GM12873 (cell line): ENCODE measurements at regions not wholly inside any gene's neighbourhood (a gene's known extent, or its start where the extent isn't known, plus 50 kb on each side); places are given as distances from the start of the nearest gene placed in this dataset.

ENCODE experiments used
- TF ChIP-seq, protein P1 (sequence below): IDR thresholded peaks from 2 replicates; pipeline ENCODE4 v1.5.1; 2012; ENCODE audit warnings: low read depth, mild to moderate bottlenecking, moderate library complexity, low read length, control low read depth; ENCODE audit not compliant: insufficient read depth; ENCODE audit errors: missing control alignments

DNA sequence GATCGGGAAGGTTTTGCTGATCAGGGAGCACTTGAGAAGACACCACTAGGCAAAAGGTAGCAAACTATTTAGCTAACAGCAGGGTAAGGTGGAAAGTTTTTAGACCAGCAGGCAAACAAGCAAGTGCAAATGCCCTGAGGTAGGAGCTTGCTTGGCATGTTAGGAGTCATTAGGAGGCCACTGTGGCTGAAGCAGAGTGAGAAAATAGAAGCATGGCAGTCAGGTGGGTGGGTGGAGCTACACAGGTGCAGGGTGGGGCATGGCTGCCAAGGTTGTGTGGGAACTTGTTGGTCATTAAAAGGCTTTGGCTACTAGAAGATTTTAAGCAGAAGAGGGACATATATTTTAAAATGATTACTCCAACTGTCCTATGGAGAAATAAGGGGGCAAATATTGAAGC, 77.3 kb downstream of the EDN1 start:
- TF ChIP-seq, protein P1, sequence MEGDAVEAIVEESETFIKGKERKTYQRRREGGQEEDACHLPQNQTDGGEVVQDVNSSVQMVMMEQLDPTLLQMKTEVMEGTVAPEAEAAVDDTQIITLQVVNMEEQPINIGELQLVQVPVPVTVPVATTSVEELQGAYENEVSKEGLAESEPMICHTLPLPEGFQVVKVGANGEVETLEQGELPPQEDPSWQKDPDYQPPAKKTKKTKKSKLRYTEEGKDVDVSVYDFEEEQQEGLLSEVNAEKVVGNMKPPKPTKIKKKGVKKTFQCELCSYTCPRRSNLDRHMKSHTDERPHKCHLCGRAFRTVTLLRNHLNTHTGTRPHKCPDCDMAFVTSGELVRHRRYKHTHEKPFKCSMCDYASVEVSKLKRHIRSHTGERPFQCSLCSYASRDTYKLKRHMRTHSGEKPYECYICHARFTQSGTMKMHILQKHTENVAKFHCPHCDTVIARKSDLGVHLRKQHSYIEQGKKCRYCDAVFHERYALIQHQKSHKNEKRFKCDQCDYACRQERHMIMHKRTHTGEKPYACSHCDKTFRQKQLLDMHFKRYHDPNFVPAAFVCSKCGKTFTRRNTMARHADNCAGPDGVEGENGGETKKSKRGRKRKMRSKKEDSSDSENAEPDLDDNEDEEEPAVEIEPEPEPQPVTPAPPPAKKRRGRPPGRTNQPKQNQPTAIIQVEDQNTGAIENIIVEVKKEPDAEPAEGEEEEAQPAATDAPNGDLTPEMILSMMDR = no peak

DNA sequence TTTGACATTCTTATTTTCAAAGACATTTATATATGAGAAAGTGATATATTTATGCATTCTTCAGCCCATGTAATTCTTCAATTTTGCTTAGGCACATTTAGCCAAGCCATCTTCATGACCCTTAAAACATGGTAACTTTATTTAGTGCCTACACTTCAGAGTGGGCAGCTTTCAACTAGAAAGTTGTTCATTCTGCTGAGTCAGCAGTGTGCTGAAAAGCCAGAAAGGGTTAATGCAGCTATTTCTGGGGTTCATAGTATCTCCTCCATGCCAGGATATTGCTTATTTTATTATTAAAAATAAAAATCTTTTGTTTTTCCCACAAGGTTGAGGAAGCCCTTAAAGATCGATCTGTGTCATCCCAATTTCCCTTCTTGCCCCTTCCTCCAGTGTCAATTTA, 79.2 kb downstream of the EDN1 start:
- TF ChIP-seq, protein P1 = no peak

DNA sequence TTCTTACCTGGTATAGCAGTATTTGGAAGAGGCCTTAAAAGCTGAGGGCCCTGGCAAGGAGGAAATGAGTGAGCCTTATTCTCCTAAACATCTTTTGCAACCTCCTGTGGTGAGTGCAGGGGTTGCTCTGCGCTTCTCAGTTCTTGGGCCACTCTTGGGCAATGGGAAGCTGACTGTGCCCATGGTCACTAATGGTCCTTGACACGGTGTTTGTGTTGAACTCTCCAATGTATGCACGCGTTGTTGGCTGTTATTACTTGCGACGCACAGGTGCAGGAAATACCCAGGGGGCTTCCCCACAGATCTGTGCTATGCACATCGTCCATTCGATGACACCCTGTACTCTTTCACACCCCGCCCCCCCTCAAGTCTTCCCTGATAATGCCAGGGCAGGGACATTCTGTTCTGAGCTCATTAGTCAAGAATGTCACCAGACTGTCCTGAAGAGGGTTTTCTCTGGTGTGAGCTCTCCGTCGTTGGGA, 79.7 kb downstream of the EDN1 start:
- TF ChIP-seq, protein P1 = peak; percentile 26

DNA sequence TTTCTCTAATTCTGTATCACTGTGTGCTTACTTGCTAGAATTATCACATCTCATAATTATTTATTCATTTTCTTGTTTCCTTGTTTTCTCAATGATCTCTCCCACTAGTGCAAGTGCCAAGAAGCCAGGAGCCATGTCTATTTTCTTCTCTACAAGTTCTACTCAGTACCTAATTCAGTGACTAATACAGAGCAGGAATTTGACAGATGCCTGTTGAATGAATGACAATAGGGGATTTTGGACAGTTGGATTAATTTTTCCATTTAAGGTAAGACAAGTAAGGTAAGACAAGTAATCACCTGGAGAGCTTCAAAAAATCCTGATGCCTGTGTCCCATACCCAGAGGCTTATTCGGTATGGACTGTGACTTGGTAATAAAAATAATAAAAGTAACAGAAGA, 81.0 kb downstream of the EDN1 start:
- TF ChIP-seq, protein P1 = no peak

DNA sequence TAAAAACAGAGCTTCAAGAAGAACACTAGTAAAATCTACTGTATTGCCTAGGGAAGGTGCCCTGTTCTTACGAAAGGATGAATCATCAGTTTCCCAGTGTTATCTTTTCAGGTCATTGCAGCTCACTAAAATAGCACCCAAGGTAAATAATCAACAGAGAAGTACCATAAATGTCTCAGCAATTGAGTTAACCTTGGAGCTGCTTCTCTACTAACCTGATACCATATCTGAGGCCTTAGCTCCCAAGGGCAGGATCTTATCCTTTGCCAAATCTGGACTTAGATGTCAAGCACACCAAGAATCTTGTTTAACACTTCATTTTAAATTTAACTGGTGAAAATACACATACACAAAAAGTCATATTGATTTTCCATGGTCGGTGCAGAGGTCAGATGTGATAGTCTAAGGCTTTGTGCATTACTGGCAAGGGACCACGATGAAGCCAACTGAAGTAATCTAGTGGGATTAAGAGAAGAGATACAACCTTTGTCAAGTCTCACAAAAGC, 81.5 kb downstream of the EDN1 start:
- TF ChIP-seq, protein P1 = no peak

DNA sequence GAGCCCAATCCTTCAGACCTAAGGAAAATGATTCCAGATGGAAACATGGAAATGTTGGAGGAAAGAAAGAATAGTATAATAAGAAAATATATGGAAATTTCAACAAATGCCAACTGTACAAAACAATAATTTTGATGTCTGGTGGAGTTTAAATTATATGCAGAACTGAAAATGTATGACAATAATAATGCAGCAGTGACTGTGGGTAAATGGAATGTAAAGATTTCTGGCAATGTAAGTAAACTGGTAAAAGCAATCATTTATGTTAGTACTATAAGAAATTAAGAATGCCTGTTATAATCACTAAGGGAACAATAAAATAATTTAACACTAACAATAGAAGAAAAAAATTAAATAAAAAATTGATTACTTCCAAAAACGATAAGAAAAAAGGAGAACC, 89.0 kb downstream of the EDN1 start:
- TF ChIP-seq, protein P1 = no peak

DNA sequence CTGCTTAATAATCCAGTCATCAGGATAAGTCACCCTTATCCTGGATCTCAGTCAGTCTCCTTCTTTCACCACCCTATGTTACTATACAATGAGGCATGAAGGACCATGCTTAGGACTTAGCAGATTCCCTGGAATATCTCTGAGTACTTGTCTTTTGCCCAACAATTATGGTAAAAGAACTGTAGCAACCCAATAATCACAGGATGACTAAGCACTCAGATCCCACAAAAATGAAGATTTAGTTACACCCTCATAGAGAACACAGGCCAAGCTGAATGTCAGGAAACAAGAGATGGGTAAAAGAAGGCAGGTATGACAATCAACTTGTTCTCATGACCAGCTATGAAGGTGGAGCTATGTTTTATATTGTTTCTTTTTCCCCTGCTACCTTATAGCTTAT, 91.4 kb downstream of the EDN1 start:
- TF ChIP-seq, protein P1 = no peak
